MM.1S (cell line): ENCODE measurements at regions not wholly inside any gene's neighbourhood (a gene's known extent, or its start where the extent isn't known, plus 50 kb on each side); places are given as distances from the start of the nearest gene placed in this dataset.

ENCODE experiments used
- DNase-seq: peaks from one replicate; pipeline ENCODE4 v3.0.0-alpha.2; 2015
- H2AFZ ChIP-seq: fragments of 300-600 bp; sonication (generic); 2 replicates; pipeline ENCODE4 v1.6.0; 2016; ENCODE audit warnings: antibody characterized with exemption, low read length
- H3F3A ChIP-seq: fragments of 300-600 bp; sonication (generic); 2 replicates; pipeline ENCODE4 v1.6.1; 2016; ENCODE audit warnings: mild to moderate bottlenecking, antibody characterized with exemption, low read length, moderate library complexity, mixed read lengths; ENCODE audit not compliant: insufficient read depth
- H3K27ac ChIP-seq: fragments of 300-600 bp; sonication (generic); 2 replicates; pipeline ENCODE4 v1.5.1; 2016; ENCODE audit warnings: mild to moderate bottlenecking, low read length
- H3K27me3 ChIP-seq: fragments of 300-600 bp; sonication (generic); replicated peaks from 2 replicates; pipeline ENCODE4 v1.6.0; 2016; ENCODE audit warnings: low read length; ENCODE audit not compliant: insufficient read depth
- H3K36me3 ChIP-seq: fragments of 300-600 bp; sonication (generic); replicated peaks from 2 replicates; pipeline ENCODE4 v1.6.1; 2016; ENCODE audit warnings: mild to moderate bottlenecking, low read length, mixed read lengths; ENCODE audit not compliant: insufficient read depth
- H3K4me1 ChIP-seq: fragments of 300-600 bp; sonication (generic); 2 replicates; pipeline ENCODE4 v1.6.1; 2016; ENCODE audit warnings: low read length, mixed read lengths
- H3K4me2 ChIP-seq: fragments of 300-600 bp; sonication (generic); 2 replicates; pipeline ENCODE4 v1.6.0; 2016; ENCODE audit warnings: low read depth, low read length
- H3K4me3 ChIP-seq: fragments of 300-600 bp; sonication (generic); 2 replicates; pipeline ENCODE4 v1.5.1; 2016; ENCODE audit warnings: low read length, mixed read lengths
- H3K79me2 ChIP-seq: fragments of 300-600 bp; sonication (generic); 2 replicates; pipeline ENCODE4 v1.6.1; 2016; ENCODE audit warnings: mixed run types, low read length, mixed read lengths
- H3K9ac ChIP-seq: fragments of 300-600 bp; sonication (generic); 2 replicates; pipeline ENCODE4 v1.6.1; 2016; ENCODE audit warnings: low read length, mixed read lengths
- H3K9me2 ChIP-seq: fragments of 300-600 bp; sonication (generic); replicated peaks from 2 replicates; pipeline ENCODE4 v1.6.1; 2016; ENCODE audit warnings: mild to moderate bottlenecking, low read length, mixed read lengths; ENCODE audit not compliant: insufficient read depth
- H3K9me3 ChIP-seq: fragments of 300-600 bp; sonication (generic); replicated peaks from 2 replicates; pipeline ENCODE4 v1.6.1; 2016; ENCODE audit warnings: mild to moderate bottlenecking, low read length, mixed read lengths; ENCODE audit not compliant: insufficient read depth
- H4K20me1 ChIP-seq: fragments of 300-600 bp; sonication (generic); 2 replicates; pipeline ENCODE4 v1.6.1; 2016; ENCODE audit warnings: mild to moderate bottlenecking, low read length, moderate library complexity, mixed read lengths; ENCODE audit not compliant: insufficient read depth
- EZH2 ChIP-seq: fragments of 300-600 bp; sonication (generic); optimal IDR thresholded peaks from 2 replicates; pipeline ENCODE3; 2017; ENCODE audit warnings: low read depth, mild to moderate bottlenecking, antibody characterized with exemption, low read length, mixed read lengths
- EZH2phosphoT487 ChIP-seq: fragments of 300-600 bp; sonication (generic); IDR thresholded peaks from 2 replicates; pipeline ENCODE4 v1.6.1; 2018; ENCODE audit warnings: antibody characterized with exemption, low read length
- TF ChIP-seq, protein P1 (sequence below): fragments of 300-600 bp; sonication (generic); IDR thresholded peaks from 2 replicates; pipeline ENCODE4 v1.5.1; 2016; ENCODE audit warnings: antibody characterized with exemption, low read length, mixed read lengths

- H3K9me3 ChIP-seq, result no peaks in the 10 kb centered on the region
- TF ChIP-seq EZH2, result no peak
- TF ChIP-seq, protein P1, sequence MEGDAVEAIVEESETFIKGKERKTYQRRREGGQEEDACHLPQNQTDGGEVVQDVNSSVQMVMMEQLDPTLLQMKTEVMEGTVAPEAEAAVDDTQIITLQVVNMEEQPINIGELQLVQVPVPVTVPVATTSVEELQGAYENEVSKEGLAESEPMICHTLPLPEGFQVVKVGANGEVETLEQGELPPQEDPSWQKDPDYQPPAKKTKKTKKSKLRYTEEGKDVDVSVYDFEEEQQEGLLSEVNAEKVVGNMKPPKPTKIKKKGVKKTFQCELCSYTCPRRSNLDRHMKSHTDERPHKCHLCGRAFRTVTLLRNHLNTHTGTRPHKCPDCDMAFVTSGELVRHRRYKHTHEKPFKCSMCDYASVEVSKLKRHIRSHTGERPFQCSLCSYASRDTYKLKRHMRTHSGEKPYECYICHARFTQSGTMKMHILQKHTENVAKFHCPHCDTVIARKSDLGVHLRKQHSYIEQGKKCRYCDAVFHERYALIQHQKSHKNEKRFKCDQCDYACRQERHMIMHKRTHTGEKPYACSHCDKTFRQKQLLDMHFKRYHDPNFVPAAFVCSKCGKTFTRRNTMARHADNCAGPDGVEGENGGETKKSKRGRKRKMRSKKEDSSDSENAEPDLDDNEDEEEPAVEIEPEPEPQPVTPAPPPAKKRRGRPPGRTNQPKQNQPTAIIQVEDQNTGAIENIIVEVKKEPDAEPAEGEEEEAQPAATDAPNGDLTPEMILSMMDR, result no peak
- TF ChIP-seq EZH2phosphoT487, result no peak
- DNase-seq, result no peak
- H3K4me1 ChIP-seq, result no peaks in the 10 kb centered on the region
- no peak overlapping the region for H2AFZ ChIP-seq
- no peak overlapping the region for H3K9ac ChIP-seq
- no peaks in the 10 kb centered on the region for H3K9me2 ChIP-seq
- no peaks in the 10 kb centered on the region for H3K79me2 ChIP-seq
- H3K4me3 ChIP-seq, result no peak overlapping the region
- no peak overlapping the region for H3K27ac ChIP-seq
- H3K27me3 ChIP-seq, result no peaks in the 10 kb centered on the region
- H3K4me2 ChIP-seq, result no peak overlapping the region
- no peaks in the 10 kb centered on the region for H3K36me3 ChIP-seq
- H3F3A ChIP-seq, result no peaks in the 10 kb centered on the region
- no peaks in the 10 kb centered on the region for H4K20me1 ChIP-seq
These were observed 90.5 kb downstream of the CDC14C start for GRCh38 chr7:49014870-49015269.

DNA sequence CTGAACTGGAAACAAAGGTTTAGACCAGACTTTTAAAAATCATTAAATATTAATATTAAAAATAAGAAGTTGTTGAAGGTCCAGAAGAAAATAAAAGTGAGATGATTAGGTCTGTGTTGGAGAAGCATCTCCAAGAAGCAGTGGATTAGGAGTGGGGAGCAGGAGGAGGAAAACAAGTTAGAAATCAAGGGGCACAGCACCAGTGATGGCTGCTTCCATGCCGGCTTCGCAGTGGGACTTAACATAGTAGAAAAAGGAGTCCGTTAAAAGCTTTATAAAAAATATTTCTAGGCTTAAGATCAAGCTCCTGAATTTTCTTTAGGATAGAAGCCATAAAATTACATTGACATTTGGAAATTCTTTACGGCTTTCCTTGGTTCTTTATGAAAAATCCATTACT is 95.8 kb downstream of the CDC14C start:
- H3K27me3 ChIP-seq, result no peaks in the 10 kb centered on the region
- no peaks in the 10 kb centered on the region for H3K4me1 ChIP-seq
- H3K36me3 ChIP-seq, result no peaks in the 10 kb centered on the region
- no peak overlapping the region for H3K9ac ChIP-seq
- H3K79me2 ChIP-seq, result no peaks in the 10 kb centered on the region
- H3K4me2 ChIP-seq, result no peak overlapping the region
- no peak overlapping the region for H3K27ac ChIP-seq
- H3K9me2 ChIP-seq, result no peaks in the 10 kb centered on the region
- no peak for DNase-seq
- no peak overlapping the region for H3K4me3 ChIP-seq
- no peaks in the 10 kb centered on the region for H4K20me1 ChIP-seq
- H3K9me3 ChIP-seq, result no peaks in the 10 kb centered on the region
- TF ChIP-seq, protein P1, result no peak
- TF ChIP-seq EZH2phosphoT487 (no peak), EZH2 (no peak)
- no peak overlapping the region for H2AFZ ChIP-seq
- H3F3A ChIP-seq, result no peaks in the 10 kb centered on the region

DNA sequence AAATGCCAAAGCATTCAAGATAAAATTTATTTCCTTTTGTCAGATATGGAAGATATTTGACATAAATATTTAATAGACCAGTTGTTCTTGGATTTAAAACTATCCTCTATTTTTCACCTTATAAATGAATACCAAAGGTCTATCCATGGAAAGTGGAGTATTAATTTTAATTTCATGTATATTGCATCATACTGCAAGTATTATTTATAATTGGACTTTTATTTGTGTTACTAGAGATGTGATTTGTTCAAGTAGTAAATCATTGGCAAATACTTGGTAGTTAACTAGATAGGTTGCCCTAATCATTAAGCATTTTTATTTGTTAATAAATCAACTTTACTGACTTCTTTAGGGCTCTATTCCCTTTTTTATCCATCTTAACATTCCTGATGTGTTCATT is 98.1 kb downstream of the CDC14C start:
- Histone ChIP-seq H3F3A (no peaks in the 10 kb centered on the region), H3K9me3 (no peaks in the 10 kb centered on the region), H3K4me3 (no peak overlapping the region), H3K36me3 (no peaks in the 10 kb centered on the region), H3K4me1 (no peaks in the 10 kb centered on the region), H3K9me2 (no peaks in the 10 kb centered on the region), H3K79me2 (no peaks in the 10 kb centered on the region), H3K27me3 (no peaks in the 10 kb centered on the region), H2AFZ (no peak overlapping the region), H3K27ac (no peak overlapping the region), H3K9ac (no peak overlapping the region), H4K20me1 (no peaks in the 10 kb centered on the region), H3K4me2 (no peak overlapping the region)
- no peak for DNase-seq
- TF ChIP-seq EZH2 (no peak), EZH2phosphoT487 (no peak)
- TF ChIP-seq, protein P1, result no peak
